OCI-LY3 (cell line): ENCODE measurements at regions not wholly inside any gene's neighbourhood (a gene's known extent, or its start where the extent isn't known, plus 50 kb on each side); places are given as distances from the start of the nearest gene placed in this dataset.
"Not testable (repeated sequence)": the region's sequence is repeated elsewhere in the genome, so short reads cannot be mapped to it uniquely, and the experiment has no call there.

Source experiments
- H2AFZ ChIP-seq: fragments of 200-600, 300-600 bp; shearing (Covaris generic); 2 replicates; pipeline ENCODE4 v1.6.0; 2014; ENCODE audit warnings: antibody characterized with exemption, low read depth, low read length
- H3K27ac ChIP-seq: fragments of 200-600, 300-600 bp; sonication (generic); 2 replicates; pipeline ENCODE4 v1.5.1; 2014; ENCODE audit warnings: mild to moderate bottlenecking, low read length, moderate library complexity, mixed read lengths
- H3K27me3 ChIP-seq: fragments of 200-600, 300-600 bp; sonication (generic); 2 replicates; pipeline ENCODE4 v1.6.1; 2014; ENCODE audit warnings: low read depth, low read length, mixed read lengths
- H3K36me3 ChIP-seq: fragments of 200-600, 300-600 bp; sonication (generic); replicated peaks from 2 replicates; pipeline ENCODE3; 2014; ENCODE audit warnings: low read depth, low read length, mixed read lengths
- H3K4me1 ChIP-seq: fragments of 300-600, 200-600 bp; sonication (generic); 2 replicates; pipeline ENCODE4 v1.6.1; 2014; ENCODE audit warnings: low read length, mixed read lengths
- H3K4me2 ChIP-seq: fragments of 200-600, 300-600 bp; sonication (generic); 2 replicates; pipeline ENCODE4 v1.6.1; 2014; ENCODE audit warnings: low read length, mixed read lengths
- H3K4me3 ChIP-seq: fragments of 300-600, 200-600 bp; sonication (generic); 2 replicates; pipeline ENCODE4 v1.5.1; 2014; ENCODE audit warnings: antibody characterized with exemption, mild to moderate bottlenecking, low read length, moderate library complexity
- H3K79me2 ChIP-seq: fragments of 300-600, 200-600 bp; shearing (Covaris generic); 2 replicates; pipeline ENCODE4 v1.6.1; 2014; ENCODE audit warnings: mild to moderate bottlenecking, low read length, mixed read lengths
- H3K9ac ChIP-seq: fragments of 300-600, 200-600 bp; shearing (Covaris generic); 2 replicates; pipeline ENCODE4 v1.6.0; 2014; ENCODE audit warnings: mild to moderate bottlenecking, low read length, moderate library complexity
- H3K9me3 ChIP-seq: fragments of 200-600, 300-600 bp; shearing (Covaris generic); 2 replicates; pipeline ENCODE4 v1.6.1; 2014; ENCODE audit warnings: low read length, mixed read lengths; ENCODE audit not compliant: insufficient read depth
- H4K20me1 ChIP-seq: fragments of 200-600, 300-600 bp; sonication (generic); 2 replicates; pipeline ENCODE4 v1.6.1; 2016; ENCODE audit warnings: low read length, mixed read lengths; ENCODE audit not compliant: insufficient read depth
- CTCF ChIP-seq: fragments of 200-600, 300-600 bp; sonication (generic); IDR thresholded peaks from 2 replicates; pipeline ENCODE4 v1.5.1; 2014; ENCODE audit warnings: antibody characterized with exemption, low read length, low read depth
- EZH2phosphoT487 ChIP-seq: fragments of 200-600 bp; shearing (Covaris generic); IDR thresholded peaks from 2 replicates; pipeline ENCODE4 v1.6.1; 2018; ENCODE audit warnings: antibody characterized with exemption, mixed run types, low read depth

- no peaks in the 10 kb centered on the region for H3K9me3 ChIP-seq
- no peak overlapping the region for H3K4me3 ChIP-seq
- no peak overlapping the region for H3K9ac ChIP-seq
- no peaks in the 10 kb centered on the region for H3K79me2 ChIP-seq
- TF ChIP-seq CTCF (no peak), EZH2phosphoT487 (no peak)
- no peak overlapping the region for H3K27ac ChIP-seq
- no peaks in the 10 kb centered on the region for H4K20me1 ChIP-seq
- H3K4me1 ChIP-seq = peaks cover 13% of the 10 kb centered on the region
- peaks cover 15% of the 10 kb centered on the region; the same call in 1 of the 2 replicates for H3K27me3 ChIP-seq
- no peak overlapping the region for H3K4me2 ChIP-seq
- no peak overlapping the region for H2AFZ ChIP-seq
- H3K36me3 ChIP-seq = no peaks in the 10 kb centered on the region
These were observed 140.0 kb downstream of the GLUL start for GRCh38 chr1:182251561-182251960.

GRCh38 chr1:182249201-182249676, 142.4 kb downstream of the GLUL start:
- Histone ChIP-seq H3K27ac (no peak overlapping the region), H3K79me2 (no peaks in the 10 kb centered on the region), H3K9me3 (no peaks in the 10 kb centered on the region), H3K4me2 (peak overlapping the region; percentile 32), H3K4me1 (peaks cover 13% of the 10 kb centered on the region), H4K20me1 (no peaks in the 10 kb centered on the region), H3K27me3 (peaks cover 15% of the 10 kb centered on the region; the same call in 1 of the 2 replicates), H2AFZ (no peak overlapping the region), H3K9ac (no peak overlapping the region), H3K36me3 (no peaks in the 10 kb centered on the region), H3K4me3 (no peak overlapping the region)
- no peak for TF ChIP-seq EZH2phosphoT487
- TF ChIP-seq CTCF = no peak

- H3K27ac ChIP-seq = no peak overlapping the region
- no peak overlapping the region for H3K4me3 ChIP-seq
- peak overlapping the region; percentile 32 for H3K4me2 ChIP-seq
- H3K9me3 ChIP-seq = no peaks in the 10 kb centered on the region
- H3K79me2 ChIP-seq = no peaks in the 10 kb centered on the region
- peaks cover 13% of the 10 kb centered on the region for H3K4me1 ChIP-seq
- TF ChIP-seq EZH2phosphoT487 (no peak), CTCF (no peak)
- no peaks in the 10 kb centered on the region for H3K36me3 ChIP-seq
- no peak overlapping the region for H2AFZ ChIP-seq
- peaks cover 15% of the 10 kb centered on the region; the same call in 1 of the 2 replicates for H3K27me3 ChIP-seq
- no peak overlapping the region for H3K9ac ChIP-seq
- no peaks in the 10 kb centered on the region for H4K20me1 ChIP-seq
These were observed 142.9 kb downstream of the GLUL start for GRCh38 chr1:182248721-182249120.

- not testable (repeated sequence) for H3K4me2 ChIP-seq, H3K9me3 ChIP-seq, H3K79me2 ChIP-seq, H4K20me1 ChIP-seq, H3K27ac ChIP-seq, H3K9ac ChIP-seq, H2AFZ ChIP-seq, H3K36me3 ChIP-seq, H3K4me3 ChIP-seq
- peaks cover 13% of the 10 kb centered on the region for H3K4me1 ChIP-seq
- peaks cover 20% of the 10 kb centered on the region for H3K27me3 ChIP-seq
These were observed 143.8 kb downstream of the GLUL start for GRCh38 chr1:182247813-182248212.

- Histone ChIP-seq H3K79me2 (no peaks in the 10 kb centered on the region), H4K20me1 (no peaks in the 10 kb centered on the region), H3K27ac (no peak overlapping the region), H3K4me3 (no peak overlapping the region), H3K4me2 (no peak overlapping the region), H3K4me1 (peaks cover 13% of the 10 kb centered on the region), H3K9me3 (no peaks in the 10 kb centered on the region), H2AFZ (no peak overlapping the region), H3K36me3 (no peaks in the 10 kb centered on the region), H3K9ac (no peak overlapping the region), H3K27me3 (peaks cover 30% of the 10 kb centered on the region)
- TF ChIP-seq CTCF = no peak
- TF ChIP-seq EZH2phosphoT487 = no peak
These were observed 144.8 kb downstream of the GLUL start for GRCh38 chr1:182246783-182247182.
